RWPE2 (cell line): ENCODE measurements at regions not wholly inside any gene's neighbourhood (a gene's known extent, or its start where the extent isn't known, plus 50 kb on each side); places are given as distances from the start of the nearest gene placed in this dataset.

Source experiments
- ATAC-seq: fragments of 200-7000 bp; cut with Tn5 transposase; 3 replicates; pipeline ENCODE4 v1.9.1; 2021; ENCODE audit warnings: low read depth
- DNase-seq: peaks from one replicate; pipeline ENCODE4 v3.0.0-alpha.2; 2020; ENCODE audit warnings: low spot score
- H3K27ac ChIP-seq: fragments of 450-650 bp; 2 replicates; pipeline ENCODE4 v1.5.1; 2017; ENCODE audit warnings: mild to moderate bottlenecking; ENCODE audit not compliant: poor library complexity, severe bottlenecking
- H3K27me3 ChIP-seq: fragments of 250-450 bp; sonication (Bioruptor Pico); 2 replicates; pipeline ENCODE4 v1.5.1; 2021; ENCODE audit warnings: mild to moderate bottlenecking, moderate library complexity; ENCODE audit not compliant: insufficient read depth, poor library complexity, severe bottlenecking
- H3K36me3 ChIP-seq: fragments of 250-450 bp; sonication (Bioruptor Pico); 2 replicates; pipeline ENCODE4 v1.5.1; 2020; ENCODE audit warnings: low read depth, mild to moderate bottlenecking, moderate library complexity
- H3K4me1 ChIP-seq: fragments of 250-450 bp; sonication (Bioruptor Pico); 2 replicates; pipeline ENCODE4 v1.5.1; 2021; ENCODE audit warnings: mild to moderate bottlenecking, moderate library complexity; ENCODE audit not compliant: insufficient read depth, poor library complexity, severe bottlenecking
- H3K4me3 ChIP-seq: fragments of 250-450 bp; sonication (Bioruptor Pico); 2 replicates; pipeline ENCODE4 v1.5.1; 2021; ENCODE audit warnings: mild to moderate bottlenecking, moderate library complexity; ENCODE audit not compliant: severe bottlenecking
- H3K9me3 ChIP-seq: fragments of 250-450 bp; sonication (Bioruptor Pico); 2 replicates; pipeline ENCODE4 v1.5.1; 2021; ENCODE audit warnings: mild to moderate bottlenecking, moderate library complexity; ENCODE audit not compliant: severe bottlenecking
- CTCF ChIP-seq: fragments of 450-650 bp; IDR thresholded peaks from one replicate; pipeline ENCODE4 v1.5.1; 2017; ENCODE audit warnings: mild to moderate bottlenecking, moderate library complexity; ENCODE audit not compliant: poor library complexity, severe bottlenecking

DNA sequence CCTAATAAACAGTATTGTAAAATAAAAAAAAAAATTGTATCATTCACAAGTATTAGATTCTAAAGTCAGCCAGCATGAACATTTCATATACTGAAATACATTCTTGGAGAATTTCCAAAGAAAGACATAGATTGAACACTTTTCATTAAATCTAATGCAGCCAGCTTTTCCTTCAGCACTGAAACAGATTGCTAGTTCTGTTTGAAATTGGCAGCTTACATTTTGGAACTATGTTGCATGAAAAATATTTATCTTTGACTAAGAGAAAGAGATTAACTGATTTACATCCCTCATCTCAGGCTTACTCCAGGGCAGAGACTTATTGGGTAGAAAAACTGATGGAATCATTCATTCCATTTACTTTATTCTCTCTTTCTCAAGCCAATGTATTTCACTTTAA, 272.7 kb downstream of the PDHA2 start:
- DNase-seq (no peak), ATAC-seq (no peak)
- H3K9me3 ChIP-seq = no peaks in the 10 kb centered on the region
- no peaks in the 10 kb centered on the region for H3K27me3 ChIP-seq
- no peaks in the 10 kb centered on the region for H3K4me1 ChIP-seq
- H3K36me3 ChIP-seq = no peaks in the 10 kb centered on the region
- H3K4me3 ChIP-seq = no peak overlapping the region
- TF ChIP-seq CTCF = no peak
- no peak overlapping the region for H3K27ac ChIP-seq

DNA sequence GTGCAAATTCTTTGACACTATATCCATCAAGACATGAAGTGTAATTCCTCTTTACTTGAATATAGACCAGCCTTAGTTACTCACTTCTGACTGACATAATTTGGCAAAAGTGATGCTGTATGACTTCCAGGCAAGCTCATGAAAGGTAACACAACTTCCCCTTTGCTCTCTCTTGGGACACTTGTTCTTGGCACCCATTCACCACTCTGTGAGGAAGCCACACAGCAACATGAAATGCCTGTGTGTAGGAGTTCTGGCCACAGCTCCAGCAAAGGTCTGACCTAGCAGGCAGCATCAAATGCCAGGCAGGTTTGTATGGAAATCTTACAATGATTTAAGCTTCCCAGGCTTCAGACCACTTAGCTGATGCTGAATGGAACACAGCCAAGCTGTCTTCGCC, 280.3 kb downstream of the PDHA2 start:
- no peak for ATAC-seq
- TF ChIP-seq CTCF = no peak
- H3K27me3 ChIP-seq = no peaks in the 10 kb centered on the region
- no peak for DNase-seq
- H3K4me3 ChIP-seq = no peak overlapping the region
- no peaks in the 10 kb centered on the region for H3K4me1 ChIP-seq
- H3K27ac ChIP-seq = no peak overlapping the region
- no peaks in the 10 kb centered on the region for H3K9me3 ChIP-seq
- H3K36me3 ChIP-seq = no peaks in the 10 kb centered on the region

DNA sequence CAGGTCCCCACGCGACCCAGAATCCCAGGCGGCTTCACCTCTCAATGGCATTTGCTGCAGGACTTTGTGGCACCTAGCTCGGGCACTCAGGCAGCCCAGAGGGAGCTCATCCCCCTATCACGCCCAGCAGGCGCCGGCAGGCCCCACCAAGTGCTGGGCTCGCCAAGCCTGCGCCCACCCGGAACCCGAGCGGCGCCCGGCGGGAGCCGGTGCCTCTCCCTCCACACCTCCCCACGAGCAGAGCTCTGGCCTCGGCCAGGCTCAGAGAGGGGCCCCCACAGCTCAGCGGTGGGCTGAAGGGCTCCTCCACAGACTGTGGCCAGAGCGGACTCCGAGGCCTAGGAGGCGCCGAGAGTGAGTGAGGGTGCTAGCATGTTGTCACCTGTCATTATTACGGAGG, 286.3 kb downstream of the PDHA2 start:
- no peak for DNase-seq
- Histone ChIP-seq H3K4me1 (no peaks in the 10 kb centered on the region), H3K4me3 (no peak overlapping the region), H3K9me3 (no peaks in the 10 kb centered on the region), H3K27me3 (no peaks in the 10 kb centered on the region), H3K36me3 (no peaks in the 10 kb centered on the region), H3K27ac (no peak overlapping the region)
- TF ChIP-seq CTCF = no peak
- ATAC-seq = no peak

DNA sequence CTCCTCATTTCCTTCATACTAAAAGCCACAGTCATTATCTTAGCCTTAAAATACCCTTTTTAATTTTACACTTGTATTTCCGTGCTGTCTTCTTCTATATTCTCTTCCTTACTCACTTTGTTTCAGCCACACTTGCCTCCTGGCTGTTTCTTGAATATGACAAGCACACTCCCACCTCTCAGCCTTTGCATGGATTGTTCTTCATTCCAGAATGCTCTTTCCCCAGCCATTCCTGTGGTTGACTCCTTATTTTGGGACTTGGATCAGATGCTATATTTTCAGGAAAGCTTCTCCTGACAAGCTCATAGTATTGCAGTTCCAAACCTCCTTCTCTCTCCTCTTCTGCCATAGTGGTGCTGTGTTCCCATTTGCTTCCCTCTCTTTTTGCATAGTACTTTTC, 291.3 kb downstream of the PDHA2 start:
- no peaks in the 10 kb centered on the region for H3K36me3 ChIP-seq
- no peak for DNase-seq
- no peak overlapping the region for H3K4me3 ChIP-seq
- ATAC-seq = no peak
- H3K9me3 ChIP-seq = no peaks in the 10 kb centered on the region
- H3K4me1 ChIP-seq = no peaks in the 10 kb centered on the region
- H3K27ac ChIP-seq = no peak overlapping the region
- no peak for TF ChIP-seq CTCF
- H3K27me3 ChIP-seq = no peaks in the 10 kb centered on the region

DNA sequence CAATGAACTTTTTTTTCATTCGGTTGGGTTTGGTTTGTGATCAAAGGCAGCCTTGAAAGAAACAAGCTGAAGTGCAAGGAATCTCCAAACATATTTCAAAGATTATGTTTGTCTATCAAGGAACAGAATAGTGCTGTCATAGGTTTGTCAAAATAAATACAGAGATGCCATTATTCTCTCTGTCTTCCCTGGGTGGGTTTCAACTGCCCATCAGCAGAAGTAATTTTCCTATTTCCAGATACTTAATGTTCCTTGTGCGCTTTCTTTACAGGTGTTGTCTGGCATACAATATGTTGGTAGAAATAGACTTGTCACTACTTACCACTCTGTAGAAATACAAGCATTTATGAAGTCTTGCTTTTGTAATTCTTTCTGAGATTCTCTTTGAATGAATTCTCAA, 294.9 kb downstream of the PDHA2 start:
- no peaks in the 10 kb centered on the region for H3K9me3 ChIP-seq
- H3K36me3 ChIP-seq = no peaks in the 10 kb centered on the region
- no peaks in the 10 kb centered on the region for H3K4me1 ChIP-seq
- DNase-seq = no peak
- H3K27me3 ChIP-seq = no peaks in the 10 kb centered on the region
- TF ChIP-seq CTCF = no peak
- H3K4me3 ChIP-seq = no peak overlapping the region
- no peak overlapping the region for H3K27ac ChIP-seq
- no peak for ATAC-seq
